ENCODE measurements at regions not wholly inside any gene's neighbourhood (a gene's known extent, or its start where the extent isn't known, plus 50 kb on each side); places are given as distances from the start of the nearest gene placed in this dataset.

DNA sequence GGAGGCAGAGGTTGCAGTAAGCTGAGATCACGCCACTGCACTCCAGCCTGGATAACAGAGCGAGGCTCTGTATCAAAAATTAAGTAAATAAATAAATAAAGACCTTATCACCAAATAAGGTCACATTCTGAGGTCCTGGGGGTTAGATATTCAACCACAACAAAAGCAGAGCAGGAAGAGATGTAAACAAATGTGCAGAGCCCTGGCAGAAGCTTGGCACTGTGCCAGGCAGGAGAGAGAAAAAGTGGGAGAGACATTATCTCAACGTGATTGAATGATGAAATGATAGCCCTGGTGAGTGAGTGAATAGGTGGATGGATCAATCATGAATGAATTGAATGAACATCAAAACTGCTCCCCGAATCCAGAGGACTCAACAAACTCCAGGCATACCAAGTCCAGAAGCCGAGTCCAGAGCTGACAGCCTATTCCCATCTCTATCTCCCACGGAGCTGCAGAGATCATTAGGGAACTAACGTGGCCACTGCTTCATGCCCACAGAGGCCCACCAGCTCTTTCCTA, 150.7 kb downstream of the TOMM20 start:
- Histone ChIP-seq H3K9me3 (no peaks in the 10 kb centered on the region; the same call in 1 of the 2 replicates), H4K20me1 (no peaks in the 10 kb centered on the region), H3K4me3 (peak overlapping the region; percentile 60), H3K4me1 (peaks cover 97% of the 10 kb centered on the region), H3K27ac (peak overlapping the region; percentile 96), H3K36me3 (0 out of 2 replicates have a peak, but pooled peaks cover 4% of the 10 kb centered on the region), H3K27me3 (no peaks in the 10 kb centered on the region), H3K4me2 (peak overlapping the region; percentile 94), H3K9ac (peak overlapping the region; percentile 80)
- no peak for TF ChIP-seq Cebpa-rat (IDR thresholded peaks at IDR 0.05)

DNA sequence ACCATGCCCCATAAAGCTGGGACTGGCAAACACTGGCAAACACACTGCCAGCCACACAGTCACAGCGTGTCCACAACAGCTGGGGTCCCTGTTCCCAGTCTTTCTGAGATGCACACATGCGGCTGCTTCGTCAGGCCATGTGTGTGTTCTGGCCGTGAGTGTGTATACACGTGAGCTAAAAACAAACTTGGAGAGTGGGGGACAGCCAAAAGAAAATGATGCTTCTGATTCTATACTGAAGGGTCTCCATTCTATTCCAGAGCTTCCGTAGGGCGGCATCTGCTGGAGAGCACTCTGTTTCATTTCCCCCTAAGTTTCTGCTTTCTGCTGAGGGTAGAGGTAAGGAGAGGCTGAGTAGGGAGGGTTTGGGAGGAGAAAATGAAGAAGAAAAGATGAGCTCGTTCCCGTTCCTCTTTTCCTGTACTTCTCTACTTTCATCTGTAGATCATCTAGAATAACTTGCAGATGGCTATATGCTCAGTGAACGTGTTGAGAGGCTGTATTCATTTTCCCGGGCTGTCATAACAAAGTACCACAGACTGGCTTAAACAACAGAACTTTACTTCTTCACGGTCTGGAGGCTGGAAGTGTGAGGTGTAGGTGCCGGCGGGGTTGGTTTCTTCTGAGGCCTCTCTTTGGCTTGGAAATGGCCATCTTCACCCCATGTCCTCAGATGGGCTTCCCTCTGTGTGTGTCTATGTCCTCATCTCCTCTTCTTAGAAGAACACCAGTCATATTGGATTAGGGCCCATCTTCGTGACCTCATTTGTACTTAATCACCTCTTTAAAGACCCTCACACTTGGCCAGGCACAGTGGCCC, 151.6 kb downstream of the TOMM20 start:
- Histone ChIP-seq H3K4me3 (no peak overlapping the region), H3K4me2 (peak overlapping the region; percentile 94), H3K9me3 (no peaks in the 10 kb centered on the region; the same call in 1 of the 2 replicates), H3K27me3 (no peaks in the 10 kb centered on the region), H3K36me3 (0 out of 2 replicates have a peak, but pooled peaks cover 4% of the 10 kb centered on the region), H4K20me1 (no peaks in the 10 kb centered on the region), H3K9ac (peak overlapping the region; percentile 25; the same call in 1 of the 2 replicates), H3K4me1 (peaks cover 99% of the 10 kb centered on the region), H3K27ac (peak overlapping the region; percentile 96)
- no peak for TF ChIP-seq Cebpa-rat (IDR thresholded peaks at IDR 0.05)

DNA sequence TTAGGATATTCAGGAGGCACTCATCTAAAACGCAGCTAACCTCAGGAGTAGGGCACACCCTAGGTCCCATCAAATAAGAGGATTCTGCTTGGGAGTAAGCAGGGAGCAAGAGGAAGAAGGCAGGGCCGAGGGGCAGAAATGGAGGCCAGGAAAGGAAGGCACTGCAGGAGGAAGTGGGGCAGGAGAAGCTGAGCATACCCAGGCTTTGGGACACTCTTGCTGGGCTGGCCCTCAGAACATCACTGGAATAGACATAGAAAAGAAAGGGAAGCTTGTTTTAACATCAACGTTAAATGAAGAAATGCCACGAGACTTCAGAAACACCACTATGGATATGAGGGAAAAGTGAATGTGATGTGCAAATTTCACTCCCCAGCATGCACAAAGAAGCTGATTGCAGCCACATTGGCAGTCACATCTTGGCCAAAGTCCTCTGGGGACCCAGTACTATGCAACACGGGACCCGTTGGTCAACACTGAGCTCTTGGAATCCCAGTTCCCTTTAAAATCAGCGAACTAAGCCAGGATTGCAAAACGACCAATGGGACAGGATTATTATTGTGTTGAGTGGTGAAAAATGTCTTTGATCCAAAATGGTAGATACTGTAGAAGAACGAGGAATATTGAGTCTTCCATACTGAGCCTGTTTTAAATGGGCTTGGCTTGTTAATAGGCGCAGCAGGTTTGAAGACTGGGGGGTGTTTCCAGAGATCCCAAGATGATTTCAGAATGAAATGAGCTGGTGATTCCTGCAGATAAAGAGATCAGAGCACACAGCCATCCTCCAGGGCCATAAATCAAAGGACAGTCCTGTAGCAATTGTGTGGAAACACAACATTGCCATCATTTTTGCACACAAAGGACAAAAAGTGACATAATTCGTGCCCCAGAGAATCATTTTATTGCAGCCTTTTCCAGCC, 152.4 kb downstream of the TOMM20 start:
- H3K27me3 ChIP-seq: no peaks in the 10 kb centered on the region
- H3K4me1 ChIP-seq: peaks cover 99% of the 10 kb centered on the region
- H3K9me3 ChIP-seq: no peaks in the 10 kb centered on the region; the same call in 1 of the 2 replicates
- TF ChIP-seq Cebpa-rat (IDR thresholded peaks at IDR 0.05): no peak
- H3K4me2 ChIP-seq: peak overlapping the region; percentile 94
- H3K36me3 ChIP-seq: 0 out of 2 replicates have a peak, but pooled peaks cover 4% of the 10 kb centered on the region
- no peaks in the 10 kb centered on the region for H4K20me1 ChIP-seq
- H3K4me3 ChIP-seq: no peak overlapping the region
- H3K27ac ChIP-seq: peak overlapping the region; percentile 96
- H3K9ac ChIP-seq: peak overlapping the region; percentile 25; the same call in 1 of the 2 replicates

DNA sequence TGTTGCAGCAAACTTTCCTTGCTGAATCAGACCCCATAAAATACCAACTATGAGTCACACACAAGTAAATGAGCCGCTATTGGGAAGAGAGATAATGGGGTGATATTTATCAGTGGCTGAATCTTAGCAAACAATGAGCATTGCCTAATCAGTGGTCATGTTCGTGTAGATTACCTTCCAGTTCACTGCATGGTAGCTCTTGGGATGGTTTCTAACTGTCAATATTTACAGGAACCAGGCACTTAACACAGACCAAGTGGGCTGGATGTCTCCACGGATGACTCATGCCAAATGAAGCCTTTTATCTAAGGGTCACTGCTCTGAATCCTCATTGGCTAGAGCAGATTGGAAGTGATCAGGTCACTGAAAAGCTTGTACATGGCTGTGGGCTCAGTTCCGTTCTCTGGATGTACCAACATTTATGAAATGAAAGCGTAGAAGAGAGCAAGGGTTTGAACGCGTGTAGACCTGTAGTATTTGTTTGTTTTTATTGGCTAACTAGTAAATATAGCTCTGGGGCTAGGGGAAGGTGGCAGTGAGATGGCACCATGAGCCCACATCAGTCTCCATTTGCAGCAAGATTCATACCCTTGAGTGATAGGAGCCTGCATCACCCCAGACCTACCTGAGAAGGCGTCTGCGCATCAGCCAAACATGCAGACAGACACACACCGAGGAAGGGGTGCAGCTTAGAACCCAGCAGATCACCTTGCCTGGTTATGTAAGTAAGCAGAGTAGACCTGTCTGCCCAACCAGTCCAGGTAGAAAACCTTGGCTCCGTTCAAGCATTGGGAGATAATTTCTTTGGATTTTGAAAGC, 153.3 kb downstream of the TOMM20 start:
- H3K4me1 ChIP-seq: peaks cover 99% of the 10 kb centered on the region
- H3K36me3 ChIP-seq: 0 out of 2 replicates have a peak, but pooled peaks cover 4% of the 10 kb centered on the region
- no peaks in the 10 kb centered on the region for H4K20me1 ChIP-seq
- H3K9ac ChIP-seq: no peak overlapping the region
- H3K27me3 ChIP-seq: no peaks in the 10 kb centered on the region
- peak overlapping the region; percentile 94 for H3K4me2 ChIP-seq
- no peaks in the 10 kb centered on the region; the same call in 1 of the 2 replicates for H3K9me3 ChIP-seq
- peak overlapping the region; percentile 44; the same call in 1 of the 2 replicates for H3K27ac ChIP-seq
- no peak overlapping the region for H3K4me3 ChIP-seq
- TF ChIP-seq Cebpa-rat (IDR thresholded peaks at IDR 0.05): no peak

DNA sequence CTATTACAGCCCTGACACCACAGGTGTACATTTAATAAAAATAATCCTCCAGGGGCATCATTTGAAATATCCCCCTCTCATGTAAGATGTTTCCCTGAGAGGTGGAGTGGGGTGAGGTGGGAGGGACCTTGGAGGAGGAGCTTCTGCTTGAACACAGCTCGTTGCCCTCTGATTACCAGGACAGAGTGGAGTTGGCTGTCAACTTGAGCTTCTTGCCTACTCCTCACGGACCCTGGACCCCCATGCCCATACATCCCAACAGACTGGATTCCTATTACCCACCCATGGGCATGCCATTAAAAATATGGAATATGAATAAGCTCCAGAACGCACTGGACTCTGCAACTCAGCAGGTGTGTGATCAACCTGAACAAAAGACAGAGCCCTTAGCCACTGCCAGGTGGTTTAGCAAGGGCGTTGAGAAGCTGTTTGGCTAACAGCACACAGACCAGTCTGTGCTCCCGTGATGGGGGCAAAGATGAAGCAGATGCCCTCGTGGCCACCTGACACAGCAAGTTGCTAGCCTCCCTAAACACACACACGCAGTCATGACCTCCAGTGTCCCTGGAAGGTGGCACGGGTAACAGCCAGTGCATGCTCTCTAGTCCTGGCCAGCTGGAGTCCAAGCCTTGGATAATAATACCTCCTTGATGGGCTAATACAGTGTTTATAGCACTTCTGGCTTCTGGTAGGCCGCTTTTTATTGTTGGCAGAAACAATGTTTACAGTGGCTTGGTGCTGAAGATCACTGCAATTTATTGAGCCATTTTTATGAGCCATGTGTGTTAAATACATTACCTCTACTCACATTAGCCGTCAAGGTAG, 155.0 kb downstream of the TOMM20 start:
- H3K4me3 ChIP-seq: no peak overlapping the region
- H3K36me3 ChIP-seq: 0 out of 2 replicates have a peak, but pooled peaks cover 4% of the 10 kb centered on the region
- peaks cover 99% of the 10 kb centered on the region for H3K4me1 ChIP-seq
- H4K20me1 ChIP-seq: no peaks in the 10 kb centered on the region
- no peak for TF ChIP-seq Cebpa-rat (IDR thresholded peaks at IDR 0.05)
- H3K9me3 ChIP-seq: no peaks in the 10 kb centered on the region; the same call in 1 of the 2 replicates
- H3K27me3 ChIP-seq: no peaks in the 10 kb centered on the region
- H3K4me2 ChIP-seq: peak overlapping the region; percentile 86
- H3K27ac ChIP-seq: peak overlapping the region; percentile 79; the same call in 1 of the 2 replicates
- H3K9ac ChIP-seq: no peak overlapping the region

DNA sequence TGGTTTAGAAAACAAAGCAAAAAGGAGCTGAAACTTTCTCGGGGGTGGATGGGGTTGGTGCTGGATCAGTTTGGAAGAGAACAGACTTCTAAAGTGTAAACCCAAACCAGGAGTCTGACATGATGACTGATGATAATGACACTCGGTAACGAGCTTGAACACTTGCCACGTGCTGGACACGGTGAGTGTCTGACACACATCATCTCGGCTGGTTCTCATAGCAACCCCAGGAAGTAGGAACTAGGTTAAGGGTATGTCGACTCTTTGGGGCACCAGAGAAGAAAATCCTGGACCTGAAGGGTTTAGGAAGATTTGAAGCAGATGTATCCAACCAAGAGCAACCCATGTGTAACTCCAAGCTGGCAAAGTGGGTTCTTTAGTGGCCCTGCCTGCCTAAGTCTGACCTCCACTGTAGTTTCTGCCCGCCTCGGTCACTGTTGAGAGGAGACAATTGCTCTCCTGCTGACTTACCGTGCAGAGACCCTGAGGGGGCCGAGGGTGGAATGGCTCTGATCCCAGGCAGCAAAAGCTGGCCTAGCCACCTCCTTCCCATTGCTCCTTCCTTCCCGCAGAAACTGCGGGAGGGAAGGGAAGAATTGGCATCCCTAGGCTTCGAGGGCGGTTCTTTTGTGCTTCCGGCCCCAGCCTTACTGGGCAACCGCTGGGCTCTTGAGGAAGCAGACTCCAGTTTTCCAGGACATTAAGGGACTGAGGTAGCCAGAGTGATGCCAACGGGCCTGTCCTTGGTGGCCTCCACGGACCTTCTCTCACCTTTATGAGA, 156.0 kb downstream of the TOMM20 start:
- Histone ChIP-seq H3K9ac (no peak overlapping the region), H3K4me3 (no peak overlapping the region), H3K9me3 (no peaks in the 10 kb centered on the region; the same call in 1 of the 2 replicates), H3K36me3 (0 out of 2 replicates have a peak, but pooled peaks cover 4% of the 10 kb centered on the region), H3K27me3 (no peaks in the 10 kb centered on the region), H3K4me1 (peaks cover 93% of the 10 kb centered on the region), H3K27ac (peak overlapping the region; percentile 79), H3K4me2 (peak overlapping the region; percentile 86), H4K20me1 (no peaks in the 10 kb centered on the region)
- TF ChIP-seq Cebpa-rat (IDR thresholded peaks at IDR 0.05): no peak

DNA sequence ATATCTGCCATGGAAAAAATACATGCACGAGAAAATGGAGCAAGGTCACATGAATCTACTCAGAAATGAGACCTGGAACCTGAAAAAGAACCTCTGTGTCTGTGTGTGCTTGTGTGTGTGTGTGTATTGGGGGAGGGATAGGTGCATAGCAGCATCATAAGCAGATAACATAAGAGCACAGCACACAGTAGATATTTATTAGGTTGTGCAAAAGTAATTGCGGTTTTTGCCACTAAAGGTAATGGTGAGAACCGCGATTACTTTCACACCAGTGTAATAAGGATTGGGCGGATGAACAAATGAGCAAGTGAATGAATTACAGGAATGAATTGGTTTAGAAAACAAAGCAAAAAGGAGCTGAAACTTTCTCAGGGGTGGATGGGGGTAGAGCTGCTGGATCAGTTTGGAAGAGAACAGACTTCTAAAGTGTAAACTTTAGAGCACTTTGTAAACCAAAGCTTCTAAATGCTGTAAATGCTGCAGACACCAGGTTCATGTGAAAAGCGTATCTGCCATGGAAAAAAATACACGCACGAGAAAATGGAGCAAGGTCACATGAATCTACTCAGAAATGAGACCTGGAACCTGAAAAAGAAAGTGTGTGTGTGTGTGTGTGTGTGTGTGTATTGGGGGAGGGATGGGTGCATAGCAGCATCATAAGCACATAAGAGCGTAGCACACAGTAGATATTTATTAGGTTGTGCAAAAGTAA, 156.9 kb downstream of the TOMM20 start:
- no peaks in the 10 kb centered on the region; the same call in 1 of the 2 replicates for H3K9me3 ChIP-seq
- H3K9ac ChIP-seq: peak overlapping the region; percentile 61; the same call in 1 of the 2 replicates
- peak overlapping the region; percentile 86 for H3K4me2 ChIP-seq
- H3K4me1 ChIP-seq: peaks cover 90% of the 10 kb centered on the region
- TF ChIP-seq Cebpa-rat (IDR thresholded peaks at IDR 0.05): no peak
- H4K20me1 ChIP-seq: no peaks in the 10 kb centered on the region
- H3K27ac ChIP-seq: peak overlapping the region; percentile 79
- 0 out of 2 replicates have a peak, but pooled peaks cover 4% of the 10 kb centered on the region for H3K36me3 ChIP-seq
- H3K4me3 ChIP-seq: no peak overlapping the region
- no peaks in the 10 kb centered on the region for H3K27me3 ChIP-seq
